Trophoblast cell (in vitro differentiated cells and primary cell): ENCODE measurements at regions not wholly inside any gene's neighbourhood (a gene's known extent, or its start where the extent isn't known, plus 50 kb on each side); places are given as distances from the start of the nearest gene placed in this dataset.
A peak's percentile ranks its signal among the peaks of the same experiment; 100 is the strongest.

ENCODE experiments used
- DNase-seq, 2 donors: peaks; one replicate each; pipeline ENCODE4 v3.0.0-alpha.2; 2016
- H2AFZ ChIP-seq: 2 replicates; pipeline ENCODE4 v1.6.1; 2013; ENCODE audit warnings: low read length, moderate library complexity, mild to moderate bottlenecking; ENCODE audit not compliant: insufficient read depth, poor library complexity
- H2AK5ac ChIP-seq: 2 replicates; pipeline ENCODE4 v1.6.1; 2013; ENCODE audit warnings: mild to moderate bottlenecking, low read length
- H2BK120ac ChIP-seq: 2 replicates; pipeline ENCODE4 v1.6.1; 2013; ENCODE audit warnings: low read length, mild to moderate bottlenecking, moderate library complexity; ENCODE audit not compliant: insufficient read depth, poor library complexity
- H2BK12ac ChIP-seq: 2 replicates; pipeline ENCODE4 v1.6.1; 2013; ENCODE audit warnings: mild to moderate bottlenecking, low read length, moderate library complexity
- H2BK5ac ChIP-seq: 2 replicates; pipeline ENCODE4 v1.6.1; 2013; ENCODE audit warnings: low read length, low read depth, moderate library complexity, mild to moderate bottlenecking; ENCODE audit not compliant: poor library complexity
- H3K14ac ChIP-seq: 2 replicates; pipeline ENCODE4 v1.6.1; 2013; ENCODE audit warnings: mild to moderate bottlenecking, low read length
- H3K18ac ChIP-seq: 2 replicates; pipeline ENCODE4 v1.6.1; 2013; ENCODE audit warnings: mild to moderate bottlenecking, low read length
- H3K23ac ChIP-seq: 2 replicates; pipeline ENCODE4 v1.6.1; 2013; ENCODE audit warnings: low read length
- H3K27ac ChIP-seq: 2 replicates; pipeline ENCODE4 v1.5.1; 2013; ENCODE audit warnings: low read depth, mild to moderate bottlenecking, inconsistent platforms, low read length, moderate library complexity
- H3K27me3 ChIP-seq: 2 replicates; pipeline ENCODE4 v1.6.1; 2013; ENCODE audit warnings: inconsistent platforms, mild to moderate bottlenecking, low read length, moderate library complexity; ENCODE audit not compliant: insufficient read depth
- H3K36me3 ChIP-seq, 2 experiments: 1 replicate in 1 of 2; 2 replicates in 1 of 2; pipeline ENCODE4 v1.6.1; 2013; ENCODE audit warnings: low read length in 2 of 2, mild to moderate bottlenecking in 2 of 2, moderate library complexity in 1 of 2; ENCODE audit not compliant: insufficient read depth in 2 of 2, control insufficient read depth in 1 of 2
- H3K4ac ChIP-seq: 2 replicates; pipeline ENCODE4 v1.6.1; 2013; ENCODE audit warnings: low read depth, mild to moderate bottlenecking, low read length, moderate library complexity
- H3K4me1 ChIP-seq, 2 experiments: 1 replicate in 1 of 2; 2 replicates in 1 of 2; pipeline ENCODE4 v1.6.1; 2013; ENCODE audit warnings: low read length in 2 of 2, mild to moderate bottlenecking in 2 of 2, moderate library complexity in 1 of 2; ENCODE audit not compliant: insufficient read depth in 2 of 2, control insufficient read depth in 1 of 2
- H3K4me2 ChIP-seq: 2 replicates; pipeline ENCODE4 v1.6.1; 2013; ENCODE audit warnings: inconsistent platforms, mild to moderate bottlenecking, low read length, moderate library complexity
- H3K4me3 ChIP-seq: 2 replicates; pipeline ENCODE4 v1.5.1; 2013; ENCODE audit warnings: mild to moderate bottlenecking, low read depth, low read length, inconsistent platforms
- H3K79me1 ChIP-seq: one replicate; pipeline ENCODE4 v1.6.1; 2013; ENCODE audit warnings: low read length
- H3K79me2 ChIP-seq: 2 replicates; pipeline ENCODE4 v1.6.1; 2013; ENCODE audit warnings: low read length, mild to moderate bottlenecking; ENCODE audit not compliant: control insufficient read depth, insufficient read depth, poor library complexity
- H3K9ac ChIP-seq: 2 replicates; pipeline ENCODE4 v1.6.1; 2013; ENCODE audit warnings: mild to moderate bottlenecking, low read length
- H3K9me3 ChIP-seq: 2 replicates; pipeline ENCODE4 v1.6.1; 2013; ENCODE audit warnings: low read depth, mild to moderate bottlenecking, control low read depth, inconsistent platforms, low read length; ENCODE audit not compliant: insufficient read depth
- H4K12ac ChIP-seq: 2 replicates; pipeline ENCODE4 v1.6.1; 2013; ENCODE audit warnings: low read depth, mild to moderate bottlenecking, low read length, moderate library complexity
- H4K8ac ChIP-seq: 2 replicates; pipeline ENCODE4 v1.6.1; 2013; ENCODE audit warnings: low read depth, mild to moderate bottlenecking, low read length, moderate library complexity
- H4K91ac ChIP-seq: one replicate; pipeline ENCODE4 v1.6.1; 2013; ENCODE audit warnings: low read depth, mild to moderate bottlenecking, low read length, moderate library complexity
- WGBS: extraction: QIAGEN DNeasy Blood & Tissue Kit; methylation state at CpG from one replicate; pipeline ENCODE4 v1.1.7; 2013; ENCODE audit warnings: missing lambda C conversion rate; ENCODE audit not compliant: insufficient read length, insufficient coverage; ENCODE audit errors: extremely low coverage; 5-methylcytosine and 5-hydroxymethylcytosine counted together

- Histone ChIP-seq H3K23ac (no peak overlapping the region), H2BK5ac (no peak overlapping the region)
- WGBS: no CpG with 5 or more reads among the region's 3 CpGs
Measured at GRCh38 chr20:19859444-19859843, 101.4 kb downstream of the RIN2 start.

GRCh38 chr20:19860737-19861136 lies 102.7 kb downstream of the RIN2 start:
- H2BK5ac ChIP-seq: no peak overlapping the region
- no peaks in the 10 kb centered on the region for H3K79me1 ChIP-seq
- no peak for DNase-seq
- no peak overlapping the region for H4K8ac ChIP-seq
- no peak overlapping the region for H4K91ac ChIP-seq
- WGBS: no CpG with 5 or more reads among the region's 2 CpGs
- H4K12ac ChIP-seq: no peak overlapping the region
- H2BK12ac ChIP-seq: no peak overlapping the region
- H2AK5ac ChIP-seq: no peak overlapping the region
- H3K4ac ChIP-seq: no peak overlapping the region
- no peak overlapping the region for H2BK120ac ChIP-seq
- H3K27ac ChIP-seq: no peak overlapping the region
- no peak overlapping the region for H2AFZ ChIP-seq
- H3K79me2 ChIP-seq: no peaks in the 10 kb centered on the region
- no peak overlapping the region for H3K18ac ChIP-seq
- H3K27me3 ChIP-seq: no peaks in the 10 kb centered on the region
- no peaks in the 10 kb centered on the region for H3K4me1 ChIP-seq
- H3K9me3 ChIP-seq: no peaks in the 10 kb centered on the region
- no peak overlapping the region for H3K4me3 ChIP-seq
- H3K14ac ChIP-seq: no peak overlapping the region
- H3K9ac ChIP-seq: no peak overlapping the region
- no peaks in the 10 kb centered on the region for H3K36me3 ChIP-seq
- no peak overlapping the region for H3K4me2 ChIP-seq
- no peak overlapping the region for H3K23ac ChIP-seq

More at GRCh38 chr20:19859444-19859843, 101.4 kb downstream of the RIN2 start:
- H2AFZ ChIP-seq: no peak overlapping the region
- DNase-seq: no peak
- H3K4me2 ChIP-seq: no peak overlapping the region
- H3K27me3 ChIP-seq: no peaks in the 10 kb centered on the region
- no peak overlapping the region for H3K14ac ChIP-seq
- no peaks in the 10 kb centered on the region for H3K36me3 ChIP-seq
- no peak overlapping the region for H2BK12ac ChIP-seq
- H3K18ac ChIP-seq: no peak overlapping the region
- H4K91ac ChIP-seq: no peak overlapping the region
- no peak overlapping the region for H2BK120ac ChIP-seq
- H4K12ac ChIP-seq: no peak overlapping the region
- no peaks in the 10 kb centered on the region for H3K79me1 ChIP-seq
- no peak overlapping the region for H3K4ac ChIP-seq
- no peak overlapping the region for H2AK5ac ChIP-seq
- no peak overlapping the region for H3K27ac ChIP-seq
- no peaks in the 10 kb centered on the region for H3K9me3 ChIP-seq
- no peaks in the 10 kb centered on the region for H3K79me2 ChIP-seq
- no peak overlapping the region for H4K8ac ChIP-seq
- no peaks in the 10 kb centered on the region for H3K4me1 ChIP-seq
- H3K4me3 ChIP-seq: no peak overlapping the region
- no peak overlapping the region for H3K9ac ChIP-seq

- Histone ChIP-seq H3K79me1 (no peaks in the 10 kb centered on the region), H3K27ac (no peak overlapping the region), H4K8ac (no peak overlapping the region), H2BK5ac (no peak overlapping the region), H3K79me2 (no peaks in the 10 kb centered on the region), H3K4me1 (no peaks in the 10 kb centered on the region), H4K12ac (no peak overlapping the region), H3K4me2 (no peak overlapping the region), H3K18ac (no peak overlapping the region), H3K9me3 (no peaks in the 10 kb centered on the region), H2AFZ (no peak overlapping the region), H3K4me3 (no peak overlapping the region), H2BK120ac (no peak overlapping the region), H3K14ac (no peak overlapping the region), H2AK5ac (no peak overlapping the region), H3K23ac (no peak overlapping the region), H4K91ac (no peak overlapping the region), H2BK12ac (no peak overlapping the region), H3K9ac (no peak overlapping the region), H3K4ac (no peak overlapping the region), H3K27me3 (no peaks in the 10 kb centered on the region), H3K36me3 (no peaks in the 10 kb centered on the region)
- DNase-seq: peak; percentile 58 to 78
- WGBS: no CpG with 5 or more reads among the region's 6 CpGs
Measured at GRCh38 chr20:19861147-19861759, 103.2 kb downstream of the RIN2 start.

GRCh38 chr20:19864130-19864529 lies 106.1 kb downstream of the RIN2 start:
- H3K23ac ChIP-seq: no peak overlapping the region
- no peak overlapping the region for H3K27ac ChIP-seq
- no CpG with 5 or more reads among the region's 3 CpGs for WGBS
- no peak overlapping the region for H3K18ac ChIP-seq
- no peak overlapping the region for H2BK5ac ChIP-seq
- no peak overlapping the region for H3K14ac ChIP-seq
- no peak overlapping the region for H2AK5ac ChIP-seq
- DNase-seq: no peak
- H2AFZ ChIP-seq: no peak overlapping the region
- no peak overlapping the region for H4K12ac ChIP-seq
- no peaks in the 10 kb centered on the region for H3K79me1 ChIP-seq
- no peak overlapping the region for H3K4ac ChIP-seq
- H3K9me3 ChIP-seq: no peaks in the 10 kb centered on the region
- H3K4me2 ChIP-seq: no peak overlapping the region
- H2BK12ac ChIP-seq: no peak overlapping the region
- H3K9ac ChIP-seq: no peak overlapping the region
- no peak overlapping the region for H2BK120ac ChIP-seq
- no peaks in the 10 kb centered on the region for H3K36me3 ChIP-seq
- no peak overlapping the region for H4K8ac ChIP-seq
- H3K79me2 ChIP-seq: no peaks in the 10 kb centered on the region
- H3K27me3 ChIP-seq: no peaks in the 10 kb centered on the region
- no peak overlapping the region for H3K4me3 ChIP-seq
- H3K4me1 ChIP-seq: no peaks in the 10 kb centered on the region
- H4K91ac ChIP-seq: no peak overlapping the region
